NCI-H82 treated with DMSO at 0.1 percent for 48 hours (cell line): ENCODE measurements at regions not wholly inside any gene's neighbourhood (a gene's known extent, or its start where the extent isn't known, plus 50 kb on each side); places are given as distances from the start of the nearest gene placed in this dataset.
"Not testable (repeated sequence)": the region's sequence is repeated elsewhere in the genome, so short reads cannot be mapped to it uniquely, and the experiment has no call there.

ENCODE experiments used
- DNase-seq: peaks from one replicate; lab custom pipeline; 2025; ENCODE audit not compliant: unreplicated experiment; lab: John Stamatoyannopoulos, UW

- no peak for DNase-seq
Observed at GRCh38 chr2:219726916-219727315, 99.5 kb downstream of the SLC4A3 start.

GRCh38 chr2:219727771-219728429 is 100.5 kb downstream of the SLC4A3 start:
- DNase-seq, result no peak

GRCh38 chr2:219728991-219729487 is 101.6 kb downstream of the SLC4A3 start:
- peak; percentile 36 for DNase-seq

GRCh38 chr2:219731173-219731572 is 103.7 kb downstream of the SLC4A3 start:
- no peak for DNase-seq

- no peak for DNase-seq
Observed at GRCh38 chr2:219733106-219733505, 105.7 kb downstream of the SLC4A3 start.

- no peak for DNase-seq
Observed at GRCh38 chr2:219733746-219734145, 106.3 kb downstream of the SLC4A3 start.

- DNase-seq, result peak; percentile 73
Observed at GRCh38 chr2:219736209-219736608, 108.8 kb downstream of the SLC4A3 start.

- peak; percentile 31 for DNase-seq
Observed at GRCh38 chr2:219737270-219737691, 109.9 kb downstream of the SLC4A3 start.

GRCh38 chr2:219739066-219739465 is 111.6 kb downstream of the SLC4A3 start:
- no peak for DNase-seq

- DNase-seq, result no peak
Observed at GRCh38 chr2:219739866-219740440, 112.5 kb downstream of the SLC4A3 start.

GRCh38 chr2:219743548-219743947 is 116.1 kb downstream of the SLC4A3 start:
- DNase-seq, result no peak

GRCh38 chr2:219744066-219744465 is 116.6 kb downstream of the SLC4A3 start:
- DNase-seq, result no peak

- DNase-seq, result no peak
Observed at GRCh38 chr2:219744600-219744999, 117.2 kb downstream of the SLC4A3 start.

- DNase-seq, result no peak
Observed at GRCh38 chr2:219747637-219748036, 120.2 kb downstream of the SLC4A3 start.

- DNase-seq, result no peak
Observed at GRCh38 chr2:219748671-219749570, 121.5 kb downstream of the SLC4A3 start.

GRCh38 chr2:219751121-219751520 is 123.7 kb downstream of the SLC4A3 start:
- not testable (repeated sequence) for DNase-seq

GRCh38 chr2:219752726-219753125 is 125.3 kb downstream of the SLC4A3 start:
- no peak for DNase-seq

- DNase-seq, result no peak
Observed at GRCh38 chr2:219758907-219759680, 131.7 kb downstream of the SLC4A3 start.

- DNase-seq, result no peak
Observed at GRCh38 chr2:219759801-219760200, 132.4 kb downstream of the SLC4A3 start.

- no peak for DNase-seq
Observed at GRCh38 chr2:219765231-219765911, 137.9 kb downstream of the SLC4A3 start.
